Liver (tissue), 3 donors: ENCODE measurements at regions not wholly inside any gene's neighbourhood (a gene's known extent, or its start where the extent isn't known, plus 50 kb on each side); places are given as distances from the start of the nearest gene placed in this dataset.

Source experiments
- JUND ChIP-seq, 2 donors: IDR thresholded peaks; 2 replicates each; pipeline ENCODE4 v1.6.1; 2016; ENCODE audit warnings: antibody characterized with exemption in 2 of 2
- SP1 ChIP-seq: IDR thresholded peaks from 2 replicates; pipeline ENCODE4 v1.6.1; 2018; ENCODE audit warnings: antibody characterized with exemption, mild to moderate bottlenecking
- TAF1 ChIP-seq: conservative IDR thresholded peaks from 2 replicates; pipeline ENCODE4 v1.6.1; 2016; ENCODE audit warnings: antibody characterized with exemption, mild to moderate bottlenecking
- TF ChIP-seq, protein P1 (sequence below): fragments of 150-350 bp; IDR thresholded peaks from 2 replicates; pipeline ENCODE4 v1.5.1; 2017; ENCODE audit warnings: improper control_type of control experiment, low read depth, low read length; ENCODE audit not compliant: missing input control
- TF ChIP-seq, protein P2 (sequence below): IDR thresholded peaks from 2 replicates; pipeline ENCODE4 v1.6.1; 2016; ENCODE audit warnings: antibody characterized with exemption
- TF ChIP-seq, protein P3 (sequence below): IDR thresholded peaks from 2 replicates; pipeline ENCODE4 v1.6.1; 2016; ENCODE audit warnings: antibody characterized with exemption, mild to moderate bottlenecking
- donor health status: healthy.
- donor health status: healthy.

DNA sequence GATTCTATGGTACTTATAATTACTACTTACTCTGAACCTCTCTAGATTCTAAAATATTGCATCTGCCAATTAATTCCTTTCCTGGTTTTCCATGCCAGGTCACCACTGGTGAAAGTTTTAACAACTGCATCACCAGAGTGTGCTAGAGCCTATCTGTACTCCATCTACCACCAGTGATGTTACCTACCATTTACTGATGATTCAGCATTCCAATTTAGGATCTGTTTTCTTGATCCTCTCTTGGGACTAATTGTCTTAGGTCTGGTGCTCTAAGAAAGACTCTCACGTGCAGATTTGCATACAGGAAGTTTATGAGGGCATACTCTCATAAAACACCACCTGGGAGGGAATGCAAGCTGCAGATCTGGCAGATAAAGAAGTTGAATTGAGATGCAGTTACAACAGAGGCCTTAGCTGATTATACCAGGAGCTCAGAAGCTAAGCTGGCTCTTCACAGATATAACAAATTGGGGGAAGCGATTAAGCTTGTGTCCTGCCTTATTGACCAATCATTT is 347.6 kb upstream of the VRK2 start:
- TF ChIP-seq, protein P1, sequence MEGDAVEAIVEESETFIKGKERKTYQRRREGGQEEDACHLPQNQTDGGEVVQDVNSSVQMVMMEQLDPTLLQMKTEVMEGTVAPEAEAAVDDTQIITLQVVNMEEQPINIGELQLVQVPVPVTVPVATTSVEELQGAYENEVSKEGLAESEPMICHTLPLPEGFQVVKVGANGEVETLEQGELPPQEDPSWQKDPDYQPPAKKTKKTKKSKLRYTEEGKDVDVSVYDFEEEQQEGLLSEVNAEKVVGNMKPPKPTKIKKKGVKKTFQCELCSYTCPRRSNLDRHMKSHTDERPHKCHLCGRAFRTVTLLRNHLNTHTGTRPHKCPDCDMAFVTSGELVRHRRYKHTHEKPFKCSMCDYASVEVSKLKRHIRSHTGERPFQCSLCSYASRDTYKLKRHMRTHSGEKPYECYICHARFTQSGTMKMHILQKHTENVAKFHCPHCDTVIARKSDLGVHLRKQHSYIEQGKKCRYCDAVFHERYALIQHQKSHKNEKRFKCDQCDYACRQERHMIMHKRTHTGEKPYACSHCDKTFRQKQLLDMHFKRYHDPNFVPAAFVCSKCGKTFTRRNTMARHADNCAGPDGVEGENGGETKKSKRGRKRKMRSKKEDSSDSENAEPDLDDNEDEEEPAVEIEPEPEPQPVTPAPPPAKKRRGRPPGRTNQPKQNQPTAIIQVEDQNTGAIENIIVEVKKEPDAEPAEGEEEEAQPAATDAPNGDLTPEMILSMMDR = no peak
- no peak for TF ChIP-seq TAF1
- TF ChIP-seq, protein P2, sequence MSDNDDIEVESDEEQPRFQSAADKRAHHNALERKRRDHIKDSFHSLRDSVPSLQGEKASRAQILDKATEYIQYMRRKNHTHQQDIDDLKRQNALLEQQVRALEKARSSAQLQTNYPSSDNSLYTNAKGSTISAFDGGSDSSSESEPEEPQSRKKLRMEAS = no peak
- TF ChIP-seq SP1 = no peak
- no peak for TF ChIP-seq JUND (IDR thresholded peaks at IDR 0.05)
- TF ChIP-seq, protein P3, sequence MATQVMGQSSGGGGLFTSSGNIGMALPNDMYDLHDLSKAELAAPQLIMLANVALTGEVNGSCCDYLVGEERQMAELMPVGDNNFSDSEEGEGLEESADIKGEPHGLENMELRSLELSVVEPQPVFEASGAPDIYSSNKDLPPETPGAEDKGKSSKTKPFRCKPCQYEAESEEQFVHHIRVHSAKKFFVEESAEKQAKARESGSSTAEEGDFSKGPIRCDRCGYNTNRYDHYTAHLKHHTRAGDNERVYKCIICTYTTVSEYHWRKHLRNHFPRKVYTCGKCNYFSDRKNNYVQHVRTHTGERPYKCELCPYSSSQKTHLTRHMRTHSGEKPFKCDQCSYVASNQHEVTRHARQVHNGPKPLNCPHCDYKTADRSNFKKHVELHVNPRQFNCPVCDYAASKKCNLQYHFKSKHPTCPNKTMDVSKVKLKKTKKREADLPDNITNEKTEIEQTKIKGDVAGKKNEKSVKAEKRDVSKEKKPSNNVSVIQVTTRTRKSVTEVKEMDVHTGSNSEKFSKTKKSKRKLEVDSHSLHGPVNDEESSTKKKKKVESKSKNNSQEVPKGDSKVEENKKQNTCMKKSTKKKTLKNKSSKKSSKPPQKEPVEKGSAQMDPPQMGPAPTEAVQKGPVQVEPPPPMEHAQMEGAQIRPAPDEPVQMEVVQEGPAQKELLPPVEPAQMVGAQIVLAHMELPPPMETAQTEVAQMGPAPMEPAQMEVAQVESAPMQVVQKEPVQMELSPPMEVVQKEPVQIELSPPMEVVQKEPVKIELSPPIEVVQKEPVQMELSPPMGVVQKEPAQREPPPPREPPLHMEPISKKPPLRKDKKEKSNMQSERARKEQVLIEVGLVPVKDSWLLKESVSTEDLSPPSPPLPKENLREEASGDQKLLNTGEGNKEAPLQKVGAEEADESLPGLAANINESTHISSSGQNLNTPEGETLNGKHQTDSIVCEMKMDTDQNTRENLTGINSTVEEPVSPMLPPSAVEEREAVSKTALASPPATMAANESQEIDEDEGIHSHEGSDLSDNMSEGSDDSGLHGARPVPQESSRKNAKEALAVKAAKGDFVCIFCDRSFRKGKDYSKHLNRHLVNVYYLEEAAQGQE = no peak
